Spinal cord (tissue), 9 donors: ENCODE measurements at regions not wholly inside any gene's neighbourhood (a gene's known extent, or its start where the extent isn't known, plus 50 kb on each side); places are given as distances from the start of the nearest gene placed in this dataset.

Experiments used
- DNase-seq, 6 donors: peaks; one replicate each; pipeline versions ENCODE4 v3.0.0 to v3.0.0-alpha.2; 2013 to 2015; ENCODE audit warnings: low spot score in 6 of 6, low read depth in 4 of 6
- H3K27ac ChIP-seq: one replicate; pipeline ENCODE4 v1.5.1; 2013; ENCODE audit warnings: low read depth, low read length, control low read depth
- H3K27me3 ChIP-seq: one replicate; pipeline ENCODE4 v1.6.1; 2013; ENCODE audit warnings: low read length; ENCODE audit not compliant: control insufficient read depth, insufficient read depth
- H3K36me3 ChIP-seq: one replicate; pipeline ENCODE4 v1.6.1; 2013; ENCODE audit warnings: low read length; ENCODE audit not compliant: control insufficient read depth, insufficient read depth
- H3K4me1 ChIP-seq: one replicate; pipeline ENCODE4 v1.6.1; 2013; ENCODE audit warnings: low read length; ENCODE audit not compliant: control insufficient read depth, insufficient read depth
- H3K4me3 ChIP-seq: one replicate; pipeline ENCODE4 v1.5.1; 2013; ENCODE audit warnings: low read depth, low read length, control low read depth
- H3K9me3 ChIP-seq: one replicate; pipeline ENCODE4 v1.6.1; 2013; ENCODE audit warnings: low read length; ENCODE audit not compliant: control insufficient read depth, insufficient read depth
- WGBS: methylation state at CpG from one replicate; pipeline ENCODE4 v1.1.5; 2013; ENCODE audit warnings: missing lambda C conversion rate; ENCODE audit not compliant: insufficient coverage; 5-methylcytosine and 5-hydroxymethylcytosine counted together
- donor health status: healthy.

GRCh38 chr4:26084414-26084813, 170.4 kb downstream of the SMIM20 start:
- H3K4me1 ChIP-seq, result no peaks in the 10 kb centered on the region
- no peak overlapping the region for H3K4me3 ChIP-seq
- no peaks in the 10 kb centered on the region for H3K9me3 ChIP-seq
- 92% methylated on average over 4 of the region's 4 CpGs for WGBS
- H3K36me3 ChIP-seq, result no peaks in the 10 kb centered on the region
- DNase-seq, result no peak
- H3K27ac ChIP-seq, result no peak overlapping the region
- no peaks in the 10 kb centered on the region for H3K27me3 ChIP-seq

DNA sequence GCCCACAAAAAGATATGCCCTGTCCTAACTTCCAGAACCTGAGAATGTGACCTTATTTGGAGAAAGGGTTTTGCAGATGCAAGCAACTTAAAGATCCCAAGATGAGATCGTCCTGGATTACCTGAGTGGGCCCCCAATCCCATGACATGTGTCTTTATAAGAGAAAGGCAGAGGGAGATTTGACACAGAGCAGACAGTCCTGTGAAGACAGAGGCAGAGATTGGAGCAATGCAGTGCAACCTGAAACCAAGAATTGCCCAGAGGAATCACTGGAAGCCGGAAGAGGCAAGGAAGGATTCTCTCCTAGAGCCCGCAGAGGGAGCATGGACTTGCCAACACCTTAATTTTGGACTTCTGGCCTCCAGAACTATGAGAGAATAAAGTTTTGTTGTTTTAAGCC, 171.5 kb downstream of the SMIM20 start:
- Histone ChIP-seq H3K27me3 (no peaks in the 10 kb centered on the region), H3K4me3 (no peak overlapping the region), H3K36me3 (no peaks in the 10 kb centered on the region), H3K27ac (no peak overlapping the region), H3K4me1 (no peaks in the 10 kb centered on the region), H3K9me3 (peaks cover 3% of the 10 kb centered on the region)
- 80% methylated on average over 3 of the region's 3 CpGs for WGBS
- no peak for DNase-seq

- Histone ChIP-seq H3K27me3 (no peaks in the 10 kb centered on the region), H3K4me3 (no peak overlapping the region), H3K27ac (no peak overlapping the region), H3K9me3 (peaks cover 6% of the 10 kb centered on the region), H3K4me1 (no peaks in the 10 kb centered on the region), H3K36me3 (no peaks in the 10 kb centered on the region)
- 77% methylated on average over 7 of the region's 10 CpGs for WGBS
- DNase-seq, result no peak
Measured at GRCh38 chr4:26086621-26087441, 172.8 kb downstream of the SMIM20 start.

GRCh38 chr4:26088433-26088928, 174.5 kb downstream of the SMIM20 start:
- Histone ChIP-seq H3K27me3 (no peaks in the 10 kb centered on the region), H3K4me1 (no peaks in the 10 kb centered on the region), H3K4me3 (no peak overlapping the region), H3K9me3 (peaks cover 6% of the 10 kb centered on the region), H3K36me3 (no peaks in the 10 kb centered on the region), H3K27ac (no peak overlapping the region)
- WGBS, result no CpG with 5 or more reads among the region's 4 CpGs
- DNase-seq, result peak in 1 of 6 donors; percentile 3

DNA sequence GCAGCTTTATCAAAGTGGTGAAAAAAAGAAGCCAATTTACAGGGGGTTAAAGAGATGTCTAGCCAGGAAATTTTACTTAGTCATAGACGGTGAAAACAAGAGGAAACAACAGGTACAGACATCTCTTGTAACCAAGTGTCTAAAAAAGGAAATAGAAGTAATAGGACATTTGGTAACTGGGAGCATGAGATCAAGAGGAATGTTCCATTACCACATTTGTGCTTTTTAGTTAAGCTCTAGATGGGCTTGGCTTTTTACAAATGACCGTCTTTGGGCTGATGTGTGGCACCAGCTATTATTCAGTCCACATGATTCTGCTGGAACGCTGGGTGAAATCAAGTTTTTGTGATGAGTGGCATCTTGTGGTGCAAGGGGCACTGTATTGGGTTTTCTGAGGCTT, 179.5 kb downstream of the SMIM20 start:
- H3K9me3 ChIP-seq, result peaks cover 6% of the 10 kb centered on the region
- no peaks in the 10 kb centered on the region for H3K4me1 ChIP-seq
- H3K36me3 ChIP-seq, result no peaks in the 10 kb centered on the region
- H3K27ac ChIP-seq, result no peak overlapping the region
- H3K27me3 ChIP-seq, result no peaks in the 10 kb centered on the region
- 83% methylated on average over 1 of the region's 3 CpGs for WGBS
- H3K4me3 ChIP-seq, result no peak overlapping the region
- DNase-seq, result no peak

- no peak for DNase-seq
- no peak overlapping the region for H3K27ac ChIP-seq
- WGBS, result 89% methylated on average over 1 of the region's 2 CpGs
- no peaks in the 10 kb centered on the region for H3K27me3 ChIP-seq
- H3K4me1 ChIP-seq, result no peaks in the 10 kb centered on the region
- peaks cover 6% of the 10 kb centered on the region for H3K9me3 ChIP-seq
- no peaks in the 10 kb centered on the region for H3K36me3 ChIP-seq
- H3K4me3 ChIP-seq, result no peak overlapping the region
Measured at GRCh38 chr4:26094076-26094475, 180.1 kb downstream of the SMIM20 start.

- no CpG with 5 or more reads among the region's 1 CpG for WGBS
- peaks cover 6% of the 10 kb centered on the region for H3K9me3 ChIP-seq
- no peaks in the 10 kb centered on the region for H3K4me1 ChIP-seq
Measured at GRCh38 chr4:26094911-26095310, 180.9 kb downstream of the SMIM20 start.

DNA sequence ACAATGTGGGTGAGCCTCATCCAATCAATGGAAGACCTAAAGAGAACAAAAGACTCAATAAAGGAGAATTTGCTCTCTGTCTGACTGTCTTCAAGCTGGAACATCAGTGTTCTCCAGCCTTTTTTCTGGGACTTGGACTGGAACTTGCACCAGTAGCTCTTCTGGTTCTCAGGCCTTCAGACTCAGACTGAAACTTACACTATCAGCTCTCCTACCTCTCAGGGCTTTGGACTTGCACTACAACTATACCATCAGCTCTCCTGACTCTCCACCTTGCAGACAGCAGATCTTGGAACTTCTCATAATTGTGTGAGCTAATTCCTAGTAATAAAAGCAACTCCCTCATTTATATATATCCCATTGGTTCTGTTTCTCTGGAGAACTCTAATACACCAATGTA, 185.9 kb downstream of the SMIM20 start:
- H3K27me3 ChIP-seq, result no peaks in the 10 kb centered on the region
- H3K9me3 ChIP-seq, result no peaks in the 10 kb centered on the region
- no peaks in the 10 kb centered on the region for H3K4me1 ChIP-seq
- H3K36me3 ChIP-seq, result no peaks in the 10 kb centered on the region
- no peak overlapping the region for H3K27ac ChIP-seq
- H3K4me3 ChIP-seq, result no peak overlapping the region
- no peak for DNase-seq

More at GRCh38 chr4:26094911-26095310, 180.9 kb downstream of the SMIM20 start:
- no peak overlapping the region for H3K4me3 ChIP-seq
- no peak overlapping the region for H3K27ac ChIP-seq
- DNase-seq, result no peak
- no peaks in the 10 kb centered on the region for H3K36me3 ChIP-seq
- no peaks in the 10 kb centered on the region for H3K27me3 ChIP-seq

DNA sequence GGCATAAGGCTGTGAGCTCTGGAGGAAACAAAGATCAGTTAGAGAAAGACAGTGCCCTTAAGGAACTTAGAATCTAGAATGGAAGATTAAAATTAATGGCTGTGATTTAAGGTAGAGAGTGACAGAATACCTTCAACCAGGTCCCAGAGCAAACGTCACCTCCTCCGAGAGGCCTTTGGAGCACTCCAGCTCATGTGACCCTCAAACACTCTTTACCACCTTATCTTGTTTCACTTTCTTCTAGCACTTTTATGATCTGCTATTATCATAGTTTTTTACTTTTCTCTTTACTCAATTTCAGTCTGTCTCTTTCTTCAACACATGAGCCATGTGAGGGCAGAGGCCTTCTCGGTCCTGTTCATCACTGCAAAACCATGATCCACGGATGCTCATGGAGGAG, 187.0 kb downstream of the SMIM20 start:
- no peak overlapping the region for H3K27ac ChIP-seq
- no peaks in the 10 kb centered on the region for H3K9me3 ChIP-seq
- H3K36me3 ChIP-seq, result no peaks in the 10 kb centered on the region
- 100% methylated on average over 1 of the region's 4 CpGs for WGBS
- no peak for DNase-seq
- H3K4me1 ChIP-seq, result no peaks in the 10 kb centered on the region
- no peaks in the 10 kb centered on the region for H3K27me3 ChIP-seq
- H3K4me3 ChIP-seq, result no peak overlapping the region

DNA sequence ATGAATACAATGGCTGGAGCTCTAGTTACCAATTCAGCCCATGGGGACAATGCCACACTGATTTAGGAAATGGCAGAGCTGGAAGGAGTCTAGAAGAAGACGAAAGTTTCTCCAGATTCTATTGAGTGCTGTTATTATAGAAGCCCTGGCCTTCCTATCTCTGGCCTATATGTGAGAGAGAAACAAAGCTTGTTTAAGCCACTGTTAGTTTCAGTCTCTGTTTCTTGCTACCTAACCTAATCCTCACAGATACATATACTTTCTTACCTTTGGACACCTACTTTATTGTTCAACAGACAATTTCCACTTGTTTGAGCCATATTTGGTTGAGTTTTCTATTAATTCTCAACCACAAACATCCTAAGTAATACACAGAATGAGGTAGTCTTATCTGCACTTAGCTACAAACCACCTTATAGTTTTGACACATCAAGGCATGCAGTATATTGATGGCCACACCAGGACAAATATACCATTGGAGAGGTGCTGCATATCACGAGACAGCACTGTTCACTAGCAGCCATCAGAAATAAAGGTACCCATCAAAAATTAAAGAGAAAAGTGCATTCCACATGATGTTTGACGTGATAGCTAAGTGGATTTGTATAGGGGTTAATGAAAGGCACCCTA, 190.2 kb downstream of the SMIM20 start:
- H3K27ac ChIP-seq, result no peak overlapping the region
- WGBS, result no CpG with 5 or more reads among the region's 3 CpGs
- no peaks in the 10 kb centered on the region for H3K9me3 ChIP-seq
- no peak overlapping the region for H3K4me3 ChIP-seq
- no peak for DNase-seq
- H3K27me3 ChIP-seq, result no peaks in the 10 kb centered on the region
- no peaks in the 10 kb centered on the region for H3K36me3 ChIP-seq
- H3K4me1 ChIP-seq, result no peaks in the 10 kb centered on the region
